ENCODE measurements at regions not wholly inside any gene's neighbourhood (a gene's known extent, or its start where the extent isn't known, plus 50 kb on each side); places are given as distances from the start of the nearest gene placed in this dataset.

DNA sequence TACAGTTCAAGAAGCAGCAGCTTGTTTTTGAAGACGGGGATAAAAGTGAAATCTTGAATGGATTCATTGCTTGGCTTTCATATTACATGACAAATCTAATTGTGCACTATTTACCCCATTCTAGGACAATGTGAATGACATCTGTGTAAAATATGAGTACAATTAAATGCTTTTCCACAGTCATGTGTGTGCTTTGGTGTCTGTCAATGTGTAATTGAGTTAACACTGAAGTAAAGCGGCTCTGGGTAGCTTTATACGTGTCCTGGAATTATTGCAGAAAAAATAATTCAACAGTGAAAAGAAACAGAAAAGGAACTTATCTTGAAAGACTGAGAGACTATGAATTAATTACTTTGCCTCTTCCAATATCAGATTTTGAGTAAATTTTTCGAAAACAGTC lies 233.5 kb upstream of the HS3ST5 start (continued):
- no peak for TF ChIP-seq ZC3H11A (IDR thresholded peaks at IDR 0.05)

DNA sequence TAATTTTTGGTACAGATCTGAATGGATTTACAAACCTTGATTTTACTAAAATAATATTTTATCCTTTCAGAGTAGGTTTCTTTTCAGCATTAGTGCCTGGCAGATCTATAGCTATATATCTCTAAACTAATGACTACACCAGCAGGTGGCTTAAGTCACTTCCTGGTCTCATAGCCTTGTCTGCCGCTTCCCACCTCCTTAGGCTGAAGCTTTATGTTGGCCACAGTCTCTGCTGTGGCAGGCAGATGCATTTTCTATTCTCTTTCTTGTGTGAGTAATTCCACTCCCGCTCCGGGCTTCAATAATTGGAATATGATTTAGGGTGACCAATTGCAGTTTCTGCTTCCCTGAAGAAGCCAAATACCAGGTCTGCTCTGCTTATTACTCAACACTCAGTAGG lies 226.8 kb upstream of the HS3ST5 start:
- H3K9me3 ChIP-seq: no peaks in the 10 kb centered on the region
- H3K4me2 ChIP-seq: no peak overlapping the region
- CTCF ChIA-PET: no interaction called here
- 0% methylated on average over 3 of the region's 3 CpGs for WGBS (ENCODE audit: missing lambda C conversion rate)
- no peak overlapping the region for H3K27ac ChIP-seq
- no peak for DNase-seq (ENCODE audit: low read depth in 1 of 2, low spot score in 1 of 2)
- no peaks in the 10 kb centered on the region for H3K4me1 ChIP-seq
- TF ChIP-seq HOXB5 (CRISPR knock-in tag; IDR thresholded peaks at IDR 0.05) (no peak), MAZ (IDR thresholded peaks at IDR 0.05; ENCODE audit: borderline replicate concordance, low read depth, low read length) (no peak), HEYL (CRISPR knock-in tag; IDR thresholded peaks at IDR 0.05) (no peak), HOXA7 (CRISPR knock-in tag; IDR thresholded peaks at IDR 0.05) (no peak), NFE2L2 (conservative IDR thresholded peaks at IDR 0.05; ENCODE audit: low read length) (no peak), PHF8 (IDR thresholded peaks at IDR 0.05; ENCODE audit: borderline replicate concordance, low read depth) (no peak), RAD21 (conservative IDR thresholded peaks at IDR 0.05 in 1 of 2, IDR thresholded peaks at IDR 0.05 in 1 of 2) (no peak), HDAC2 (IDR thresholded peaks at IDR 0.05) (no peak)
- TF ChIP-seq, protein P1, sequence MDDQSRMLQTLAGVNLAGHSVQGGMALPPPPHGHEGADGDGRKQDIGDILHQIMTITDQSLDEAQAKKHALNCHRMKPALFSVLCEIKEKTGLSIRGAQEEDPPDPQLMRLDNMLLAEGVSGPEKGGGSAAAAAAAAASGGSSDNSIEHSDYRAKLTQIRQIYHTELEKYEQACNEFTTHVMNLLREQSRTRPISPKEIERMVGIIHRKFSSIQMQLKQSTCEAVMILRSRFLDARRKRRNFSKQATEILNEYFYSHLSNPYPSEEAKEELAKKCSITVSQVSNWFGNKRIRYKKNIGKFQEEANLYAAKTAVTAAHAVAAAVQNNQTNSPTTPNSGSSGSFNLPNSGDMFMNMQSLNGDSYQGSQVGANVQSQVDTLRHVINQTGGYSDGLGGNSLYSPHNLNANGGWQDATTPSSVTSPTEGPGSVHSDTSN (IDR thresholded peaks at IDR 0.05): no peak
- TF ChIP-seq, protein P2, sequence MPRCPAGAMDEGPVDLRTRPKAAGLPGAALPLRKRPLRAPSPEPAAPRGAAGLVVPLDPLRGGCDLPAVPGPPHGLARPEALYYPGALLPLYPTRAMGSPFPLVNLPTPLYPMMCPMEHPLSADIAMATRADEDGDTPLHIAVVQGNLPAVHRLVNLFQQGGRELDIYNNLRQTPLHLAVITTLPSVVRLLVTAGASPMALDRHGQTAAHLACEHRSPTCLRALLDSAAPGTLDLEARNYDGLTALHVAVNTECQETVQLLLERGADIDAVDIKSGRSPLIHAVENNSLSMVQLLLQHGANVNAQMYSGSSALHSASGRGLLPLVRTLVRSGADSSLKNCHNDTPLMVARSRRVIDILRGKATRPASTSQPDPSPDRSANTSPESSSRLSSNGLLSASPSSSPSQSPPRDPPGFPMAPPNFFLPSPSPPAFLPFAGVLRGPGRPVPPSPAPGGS (IDR thresholded peaks at IDR 0.05): no peak
- no peak for FAIRE-seq
- no peak for ATAC-seq
- POLR2A ChIA-PET: no interaction called here
- no peak overlapping the region for H3K4me3 ChIP-seq

DNA sequence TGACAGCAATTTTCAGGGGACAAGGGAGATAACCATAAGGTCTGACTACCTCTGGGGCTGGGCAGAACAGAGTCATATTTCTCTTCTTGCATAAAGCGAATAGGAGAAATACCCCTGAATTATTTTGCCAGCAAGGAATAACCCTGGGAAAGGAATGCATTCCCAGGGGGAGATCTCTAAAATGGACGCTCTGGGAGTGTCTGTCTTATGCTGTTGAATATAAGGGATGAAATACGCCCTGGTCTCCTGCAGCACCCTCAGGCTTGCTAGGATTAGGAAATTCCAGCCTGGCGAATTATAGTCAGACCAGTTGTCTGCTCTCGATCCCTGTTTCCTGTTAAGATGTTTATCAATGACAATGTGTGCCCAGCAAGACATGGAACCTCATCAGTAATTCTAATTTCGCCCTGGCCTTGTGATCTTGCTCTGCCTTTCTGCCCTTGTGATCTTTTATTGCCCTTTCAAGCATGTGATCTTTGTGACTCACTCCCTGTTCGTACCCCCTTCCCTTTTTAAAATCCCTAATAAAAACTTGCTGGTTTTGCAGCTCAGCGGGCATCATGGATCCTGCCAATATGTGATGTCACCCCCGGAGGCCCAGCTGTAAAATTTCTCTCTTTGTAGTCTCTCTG lies 221.6 kb upstream of the HS3ST5 start:
- H3K4me3 ChIP-seq: no peak overlapping the region
- no peak overlapping the region for H3K27ac ChIP-seq
- 3% methylated on average over 9 of the region's 9 CpGs for WGBS (ENCODE audit: missing lambda C conversion rate)
- DNase-seq (ENCODE audit: low read depth in 1 of 2, low spot score in 1 of 2) (no peak), FAIRE-seq (no peak), ATAC-seq (no peak)
- POLR2A ChIA-PET: no interaction called here
- no peak for TF ChIP-seq RNF2 (IDR thresholded peaks at IDR 0.05; ENCODE audit: borderline replicate concordance, low read depth)
- TF ChIP-seq HOXA7 (CRISPR knock-in tag; IDR thresholded peaks at IDR 0.05): no peak
- TF ChIP-seq EP300 (IDR thresholded peaks at IDR 0.05): no peak
- no peak for TF ChIP-seq ZNF302 (CRISPR knock-in tag; IDR thresholded peaks at IDR 0.05)
- TF ChIP-seq RFX5 (IDR thresholded peaks at IDR 0.05): no peak
- TF ChIP-seq, protein P3, sequence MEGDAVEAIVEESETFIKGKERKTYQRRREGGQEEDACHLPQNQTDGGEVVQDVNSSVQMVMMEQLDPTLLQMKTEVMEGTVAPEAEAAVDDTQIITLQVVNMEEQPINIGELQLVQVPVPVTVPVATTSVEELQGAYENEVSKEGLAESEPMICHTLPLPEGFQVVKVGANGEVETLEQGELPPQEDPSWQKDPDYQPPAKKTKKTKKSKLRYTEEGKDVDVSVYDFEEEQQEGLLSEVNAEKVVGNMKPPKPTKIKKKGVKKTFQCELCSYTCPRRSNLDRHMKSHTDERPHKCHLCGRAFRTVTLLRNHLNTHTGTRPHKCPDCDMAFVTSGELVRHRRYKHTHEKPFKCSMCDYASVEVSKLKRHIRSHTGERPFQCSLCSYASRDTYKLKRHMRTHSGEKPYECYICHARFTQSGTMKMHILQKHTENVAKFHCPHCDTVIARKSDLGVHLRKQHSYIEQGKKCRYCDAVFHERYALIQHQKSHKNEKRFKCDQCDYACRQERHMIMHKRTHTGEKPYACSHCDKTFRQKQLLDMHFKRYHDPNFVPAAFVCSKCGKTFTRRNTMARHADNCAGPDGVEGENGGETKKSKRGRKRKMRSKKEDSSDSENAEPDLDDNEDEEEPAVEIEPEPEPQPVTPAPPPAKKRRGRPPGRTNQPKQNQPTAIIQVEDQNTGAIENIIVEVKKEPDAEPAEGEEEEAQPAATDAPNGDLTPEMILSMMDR (IDR thresholded peaks at IDR 0.05): no peak
- TF ChIP-seq HOXB5 (CRISPR knock-in tag; IDR thresholded peaks at IDR 0.05): no peak
- TF ChIP-seq, protein P2 (IDR thresholded peaks at IDR 0.05): no peak
- TF ChIP-seq MYC (IDR thresholded peaks at IDR 0.05; ENCODE audit: borderline replicate concordance, low read length): no peak
- no peak for TF ChIP-seq EHMT2 (IDR thresholded peaks at IDR 0.05; ENCODE audit: low read depth)
- TF ChIP-seq JUN (IDR thresholded peaks at IDR 0.05): no peak
- TF ChIP-seq TFCP2L1 (CRISPR knock-in tag; IDR thresholded peaks at IDR 0.05): no peak
- TF ChIP-seq NFE2L2 (conservative IDR thresholded peaks at IDR 0.05; ENCODE audit: low read length): no peak
- no peak for TF ChIP-seq TP53 (CRISPR knock-in tag; IDR thresholded peaks at IDR 0.05)
- TF ChIP-seq KDM5A (IDR thresholded peaks at IDR 0.05): no peak
- no peak for TF ChIP-seq GATA3 (IDR thresholded peaks at IDR 0.05; ENCODE audit: borderline replicate concordance)
- CTCF ChIA-PET: no interaction called here
- H3K4me2 ChIP-seq: no peak overlapping the region
- H3K4me1 ChIP-seq: no peaks in the 10 kb centered on the region
- H3K9me3 ChIP-seq: no peaks in the 10 kb centered on the region
